AG04449 (cell line): ENCODE measurements at regions not wholly inside any gene's neighbourhood (a gene's known extent, or its start where the extent isn't known, plus 50 kb on each side); places are given as distances from the start of the nearest gene placed in this dataset.

Experiments used
- CTCF ChIA-PET: fragments of 350-600 bp; formaldehyde crosslinking; extraction: SDS; loops from one replicate; lab custom pipeline; 2021; ENCODE audit warnings: antibody characterized with exemption; lab: Yijun Ruan, JAX
- POLR2A ChIA-PET: fragments of 400-600, 350-600 bp; formaldehyde crosslinking; extraction: SDS; loops from one replicate; lab custom pipeline; 2020; ENCODE audit warnings: antibody characterized with exemption, inconsistent platforms; lab: Yijun Ruan, JAX
- DNase-seq: peaks from one replicate; pipeline ENCODE4 v3.0.0-alpha.2; 2010; ENCODE audit warnings: low read depth, low spot score
- H3K4me3 ChIP-seq: 2 replicates; pipeline ENCODE4 v1.5.1; 2011; ENCODE audit warnings: low read depth, mild to moderate bottlenecking, control low read depth, low read length
- CTCF ChIP-seq: IDR thresholded peaks from one replicate; pipeline ENCODE4 v1.5.1; 2011; ENCODE audit warnings: mild to moderate bottlenecking, moderate library complexity, low read length, control low read depth, inconsistent platforms; ENCODE audit not compliant: insufficient read depth; ENCODE audit errors: missing control alignments

- ChIA-PET CTCF (interaction anchor here (0.7 kb wide), 1 partner anchor 572 kb away, joined by 3 read pairs; no protein-coding TSS in a partner anchor), POLR2A (no interaction called here)
- no peak for TF ChIP-seq CTCF
- DNase-seq = no peak
- H3K4me3 ChIP-seq = no peak overlapping the region
These were observed 439.4 kb upstream of the NBEA start for GRCh38 chr13:34502621-34503020.

- H3K4me3 ChIP-seq = no peak overlapping the region
- no peak for TF ChIP-seq CTCF
- ChIA-PET POLR2A (no interaction called here), CTCF (no interaction called here)
- no peak for DNase-seq
These were observed 435.3 kb upstream of the NBEA start for GRCh38 chr13:34506796-34507195.

GRCh38 chr13:34507630-34508029, 434.4 kb upstream of the NBEA start:
- no peak for DNase-seq
- TF ChIP-seq CTCF = no peak
- CTCF ChIA-PET = no interaction called here
- POLR2A ChIA-PET = no interaction called here
- H3K4me3 ChIP-seq = no peak overlapping the region

GRCh38 chr13:34512817-34513216, 429.3 kb upstream of the NBEA start:
- TF ChIP-seq CTCF = no peak
- no peak for DNase-seq
- H3K4me3 ChIP-seq = no peak overlapping the region
- CTCF ChIA-PET = no interaction called here
- POLR2A ChIA-PET = no interaction called here

- no peak for TF ChIP-seq CTCF
- DNase-seq = no peak
- ChIA-PET POLR2A (no interaction called here), CTCF (interaction anchor here (0.6 kb wide), 1 partner anchor 150 kb away, joined by 3 read pairs; no protein-coding TSS in a partner anchor)
- no peak overlapping the region for H3K4me3 ChIP-seq
These were observed 428.5 kb upstream of the NBEA start for GRCh38 chr13:34513526-34513925.

- ChIA-PET CTCF (no interaction called here), POLR2A (no interaction called here)
- H3K4me3 ChIP-seq = no peak overlapping the region
- DNase-seq = no peak
- no peak for TF ChIP-seq CTCF
These were observed 426.9 kb upstream of the NBEA start for GRCh38 chr13:34515201-34515600.
